Kidney epithelial cell (primary cell): ENCODE measurements at regions not wholly inside any gene's neighbourhood (a gene's known extent, or its start where the extent isn't known, plus 50 kb on each side); places are given as distances from the start of the nearest gene placed in this dataset.

Experiments used
- DNase-seq: peaks from one replicate; pipeline ENCODE4 v3.0.0-alpha.2; 2010; ENCODE audit warnings: low read depth
- H3K27me3 ChIP-seq: 2 replicates; pipeline ENCODE4 v1.6.0; 2011; ENCODE audit warnings: low read length; ENCODE audit not compliant: control insufficient read depth, insufficient read depth
- H3K36me3 ChIP-seq: 2 replicates; pipeline ENCODE4 v1.5.1; 2011; ENCODE audit warnings: low read length; ENCODE audit not compliant: control insufficient read depth, insufficient read depth
- H3K4me3 ChIP-seq: 2 replicates; pipeline ENCODE4 v1.5.1; 2011; ENCODE audit warnings: low read depth, mild to moderate bottlenecking, control low read depth, low read length
- TF ChIP-seq, protein P1 (sequence below): IDR thresholded peaks from 2 replicates; pipeline ENCODE4 v1.5.1; 2011; ENCODE audit warnings: mild to moderate bottlenecking, moderate library complexity, low read length, control low read depth, inconsistent platforms; ENCODE audit not compliant: insufficient read depth, poor library complexity, severe bottlenecking

DNA sequence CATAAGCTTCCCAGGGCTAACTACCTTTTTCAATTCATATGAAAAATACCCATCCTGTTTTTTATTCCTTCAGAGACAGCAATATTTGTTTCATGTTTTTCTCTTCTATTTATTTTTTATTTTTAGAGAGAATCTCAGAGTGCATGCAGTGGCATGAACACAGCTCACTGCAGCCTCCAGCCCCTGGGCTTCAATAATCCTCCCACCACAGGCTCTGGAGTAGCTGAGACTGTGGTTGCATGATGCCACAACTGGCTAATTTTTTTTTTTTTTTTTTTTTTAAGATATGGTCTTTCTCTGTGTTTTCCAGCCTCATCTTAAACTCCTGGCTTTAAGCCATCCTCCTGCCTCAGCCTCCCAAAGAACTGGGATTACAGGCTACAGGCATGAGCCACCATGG lies 296.7 kb upstream of the AKR1E2 start:
- TF ChIP-seq, protein P1, sequence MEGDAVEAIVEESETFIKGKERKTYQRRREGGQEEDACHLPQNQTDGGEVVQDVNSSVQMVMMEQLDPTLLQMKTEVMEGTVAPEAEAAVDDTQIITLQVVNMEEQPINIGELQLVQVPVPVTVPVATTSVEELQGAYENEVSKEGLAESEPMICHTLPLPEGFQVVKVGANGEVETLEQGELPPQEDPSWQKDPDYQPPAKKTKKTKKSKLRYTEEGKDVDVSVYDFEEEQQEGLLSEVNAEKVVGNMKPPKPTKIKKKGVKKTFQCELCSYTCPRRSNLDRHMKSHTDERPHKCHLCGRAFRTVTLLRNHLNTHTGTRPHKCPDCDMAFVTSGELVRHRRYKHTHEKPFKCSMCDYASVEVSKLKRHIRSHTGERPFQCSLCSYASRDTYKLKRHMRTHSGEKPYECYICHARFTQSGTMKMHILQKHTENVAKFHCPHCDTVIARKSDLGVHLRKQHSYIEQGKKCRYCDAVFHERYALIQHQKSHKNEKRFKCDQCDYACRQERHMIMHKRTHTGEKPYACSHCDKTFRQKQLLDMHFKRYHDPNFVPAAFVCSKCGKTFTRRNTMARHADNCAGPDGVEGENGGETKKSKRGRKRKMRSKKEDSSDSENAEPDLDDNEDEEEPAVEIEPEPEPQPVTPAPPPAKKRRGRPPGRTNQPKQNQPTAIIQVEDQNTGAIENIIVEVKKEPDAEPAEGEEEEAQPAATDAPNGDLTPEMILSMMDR, result no peak
- DNase-seq, result no peak
- Histone ChIP-seq H3K27me3 (no peaks in the 10 kb centered on the region), H3K4me3 (no peak overlapping the region), H3K36me3 (no peaks in the 10 kb centered on the region)

DNA sequence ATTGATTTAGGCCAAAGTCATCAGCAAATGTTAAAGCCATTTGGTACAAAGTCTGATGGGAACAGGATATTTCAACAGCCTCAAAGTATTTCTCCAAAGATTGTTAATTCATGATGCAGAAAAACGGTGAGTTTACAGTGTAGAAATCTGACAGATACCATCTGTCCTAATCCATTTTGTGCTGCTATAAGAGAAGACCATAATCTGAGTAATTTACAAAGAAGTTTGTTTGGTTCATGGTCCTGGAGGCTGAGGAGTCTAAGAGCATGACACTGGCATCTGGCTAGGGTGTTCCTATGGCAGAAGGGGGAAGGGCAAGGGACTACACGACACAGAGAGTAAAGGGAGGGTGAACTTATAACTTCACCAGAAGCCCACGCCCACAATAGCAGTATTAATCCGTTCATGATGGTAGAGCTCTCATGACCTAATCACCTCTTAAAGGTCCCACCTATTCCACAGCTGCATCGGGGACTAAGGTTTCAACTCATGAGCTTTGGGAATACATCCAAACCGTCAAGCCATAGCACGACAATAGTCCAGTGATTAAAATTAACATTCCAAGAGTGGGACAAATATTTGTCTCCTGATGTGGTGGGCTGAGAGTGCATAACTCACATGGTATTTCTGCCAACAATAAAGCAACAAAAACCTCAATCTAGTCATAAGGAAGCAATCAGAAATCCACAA lies 298.6 kb upstream of the AKR1E2 start:
- Histone ChIP-seq H3K36me3 (no peaks in the 10 kb centered on the region), H3K4me3 (no peak overlapping the region), H3K27me3 (no peaks in the 10 kb centered on the region)
- DNase-seq, result peak; percentile 37
- TF ChIP-seq, protein P1, result no peak

DNA sequence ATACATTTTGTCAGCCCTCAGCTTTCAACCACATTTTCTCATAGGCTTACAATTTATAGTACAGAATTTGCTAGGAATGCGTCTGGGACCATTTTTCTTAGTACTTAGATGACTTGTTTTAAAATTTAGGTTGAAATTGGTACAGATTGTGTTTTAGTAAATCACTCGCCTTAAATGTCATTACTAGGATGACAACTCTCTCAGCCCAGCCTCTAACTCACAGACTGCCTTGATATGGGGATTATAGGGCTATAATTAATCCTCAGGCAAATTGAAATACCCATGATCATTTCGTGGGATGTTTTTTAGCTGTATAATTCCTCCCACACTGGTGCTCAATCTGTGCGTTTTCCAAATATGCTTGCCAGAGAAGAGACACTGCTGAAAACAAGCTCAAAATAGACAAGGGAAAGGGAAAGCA lies 299.7 kb upstream of the AKR1E2 start:
- TF ChIP-seq, protein P1, result no peak
- Histone ChIP-seq H3K27me3 (no peaks in the 10 kb centered on the region), H3K4me3 (no peak overlapping the region), H3K36me3 (no peaks in the 10 kb centered on the region)
- no peak for DNase-seq

DNA sequence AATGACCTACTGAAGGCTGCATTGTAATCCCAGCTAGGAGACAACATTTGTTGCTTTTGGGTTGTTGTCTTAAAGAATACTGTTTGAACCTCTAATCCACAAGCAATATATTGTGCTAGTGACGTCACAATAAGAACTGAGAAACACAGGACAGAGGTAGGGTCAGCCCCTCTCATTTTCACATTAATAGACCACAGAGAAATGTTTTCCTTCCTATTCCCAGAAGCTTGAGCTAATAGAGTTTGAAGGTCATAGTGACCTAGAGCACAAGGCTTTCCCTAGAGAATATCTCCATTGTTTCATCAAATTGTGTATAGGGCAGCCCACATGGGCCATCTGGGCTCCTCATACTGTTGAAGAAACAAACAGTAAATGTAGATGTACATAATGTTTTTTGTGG lies 300.9 kb upstream of the AKR1E2 start:
- TF ChIP-seq, protein P1, result no peak
- Histone ChIP-seq H3K36me3 (no peaks in the 10 kb centered on the region), H3K27me3 (no peaks in the 10 kb centered on the region), H3K4me3 (no peak overlapping the region)
- DNase-seq, result no peak

DNA sequence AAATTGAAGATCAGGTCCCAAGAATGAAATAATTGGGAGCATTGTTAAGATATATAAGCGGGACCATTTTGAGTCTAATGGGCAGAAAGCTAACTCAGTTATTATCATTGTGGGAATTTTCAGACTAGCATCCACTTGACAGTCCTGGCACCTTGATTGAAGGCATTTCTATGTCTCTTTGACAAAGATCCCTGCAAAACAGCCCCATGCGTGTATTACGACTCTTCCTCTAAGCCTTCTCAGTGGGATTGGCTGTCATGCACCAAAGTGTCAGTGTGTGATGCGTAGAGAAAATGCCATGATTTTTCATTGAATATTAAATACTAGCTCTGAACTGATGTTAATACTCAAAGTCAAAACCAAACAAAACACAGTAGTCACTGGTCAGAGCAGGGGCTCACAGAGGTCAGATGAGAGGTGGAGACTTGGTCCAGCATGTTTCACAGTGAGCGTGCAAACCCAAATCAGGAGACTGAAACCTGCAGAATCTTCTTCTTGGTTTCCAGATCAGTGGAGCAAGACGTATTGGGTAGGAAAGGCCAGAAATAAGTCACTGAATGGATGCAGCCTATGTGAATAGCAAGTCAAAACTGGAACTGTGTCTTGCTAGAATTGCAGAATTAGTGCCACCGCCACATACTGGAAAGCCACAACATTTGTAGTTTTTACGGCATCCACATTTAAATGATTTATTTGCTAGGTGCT lies 303.6 kb upstream of the AKR1E2 start:
- DNase-seq, result peak; percentile 39
- H3K36me3 ChIP-seq, result no peaks in the 10 kb centered on the region
- TF ChIP-seq, protein P1, result no peak
- no peak overlapping the region for H3K4me3 ChIP-seq
- H3K27me3 ChIP-seq, result no peaks in the 10 kb centered on the region
